GM12878 (cell line): ENCODE measurements at regions not wholly inside any gene's neighbourhood (a gene's known extent, or its start where the extent isn't known, plus 50 kb on each side); places are given as distances from the start of the nearest gene placed in this dataset.
A peak's percentile ranks its signal among the peaks of the same experiment; 100 is the strongest.

Experiments
- ATAC-seq: fragments of 200-7000 bp; cut with Tn5 transposase; 3 replicates; pipeline ENCODE4 v1.9.1; 2020; ENCODE audit warnings: mild to moderate bottlenecking, moderate library complexity
- BruUV-seq: library from RNA; stranded (reverse); fragments of 400-500 nt; replicated peaks from 2 replicates; lab custom pipeline; 2021; lab: Mats Ljungman, UMichigan
- CTCF ChIA-PET: fragments of 300-600 bp; sonication (Branson Sonifier 250); formaldehyde crosslinking; extraction: SDS; loops from one replicate; lab custom pipeline; 2021; ENCODE audit warnings: inconsistent platforms; lab: Yijun Ruan, JAX
- POLR2A ChIA-PET: fragments of 350-600 bp; formaldehyde crosslinking; extraction: SDS; loops from one replicate; lab custom pipeline; 2021; ENCODE audit warnings: inconsistent platforms; lab: Charles Lee
- RAD21 ChIA-PET: fragments of 300-600 bp; sonication (Branson Sonifier 250); formaldehyde crosslinking; loops from one replicate; lab custom pipeline; 2023; ENCODE audit warnings: antibody characterized with exemption; ENCODE audit not compliant: unreplicated experiment; lab: Charles Lee
- SMC1A ChIA-PET: fragments of 300-600 bp; sonication (Branson Sonifier 250); formaldehyde crosslinking; loops from one replicate; lab custom pipeline; 2023; ENCODE audit not compliant: unreplicated experiment, uncharacterized antibody; lab: Charles Lee
- DNase-seq: peaks from one replicate; pipeline ENCODE4 v3.0.0-alpha.2; 2011; ENCODE audit warnings: low read depth, low spot score
- FAIRE-seq: peaks from 3 replicates; lab custom pipeline; 2011; peaks lifted over from hg19 to GRCh38; lab: Jason Lieb, UNC
- H2AFZ ChIP-seq: 2 replicates; pipeline ENCODE4 v1.6.0; 2011; ENCODE audit warnings: low read depth, low read length, control low read depth; ENCODE audit not compliant: control insufficient read depth
- H3K27ac ChIP-seq: 2 replicates; pipeline ENCODE4 v1.5.1; 2011; ENCODE audit warnings: control low read depth; ENCODE audit not compliant: control insufficient read depth, insufficient read depth
- H3K27me3 ChIP-seq, 2 experiments: replicated peaks in 1 of 2; 2 replicates each; pipeline versions ENCODE4 v1.6.0 to v1.6.1; 2011; ENCODE audit warnings: low read length in 1 of 2; ENCODE audit not compliant: control insufficient read depth in 2 of 2, insufficient read depth in 2 of 2
- H3K36me3 ChIP-seq, 2 experiments: 2 replicates each; pipeline ENCODE4 v1.5.1; 2011; ENCODE audit warnings: low read length in 1 of 2; ENCODE audit not compliant: control insufficient read depth in 2 of 2, insufficient read depth in 2 of 2
- H3K4me1 ChIP-seq: 2 replicates; pipeline ENCODE4 v1.6.1; 2011; ENCODE audit warnings: mild to moderate bottlenecking, low read length, moderate library complexity, mixed read lengths; ENCODE audit not compliant: control insufficient read depth, insufficient read depth
- H3K4me2 ChIP-seq: 2 replicates; pipeline ENCODE4 v1.6.0; 2011; ENCODE audit warnings: control low read depth; ENCODE audit not compliant: control insufficient read depth, insufficient read depth
- H3K4me3 ChIP-seq: fragments of 200-600 bp; sonication (generic); 2 replicates; pipeline ENCODE4 v1.5.1; 2016
- H3K79me2 ChIP-seq: 2 replicates; pipeline ENCODE4 v1.6.0; 2011; ENCODE audit warnings: low read length; ENCODE audit not compliant: control insufficient read depth, insufficient read depth
- H3K9ac ChIP-seq: 2 replicates; pipeline ENCODE4 v1.8.0; 2011; ENCODE audit warnings: low read length, control low read depth, mixed read lengths; ENCODE audit not compliant: control insufficient read depth, insufficient read depth
- H3K9me3 ChIP-seq: replicated peaks from 3 replicates; pipeline ENCODE4 v1.5.1; 2011; ENCODE audit warnings: mild to moderate bottlenecking, low read length; ENCODE audit not compliant: control insufficient read depth, insufficient read depth
- H4K20me1 ChIP-seq: 2 replicates; pipeline ENCODE4 v1.6.0; 2011; ENCODE audit not compliant: control insufficient read depth, insufficient read depth
- NRF1 ChIP-seq: conservative IDR thresholded peaks from 2 replicates; pipeline ENCODE4 v1.6.1; 2011; ENCODE audit warnings: mild to moderate bottlenecking, low read depth, low read length, improper control_type of control experiment
- RAD21 ChIP-seq: IDR thresholded peaks from 2 replicates; pipeline ENCODE4 v1.6.1; 2011; ENCODE audit warnings: mild to moderate bottlenecking, low read depth, low read length, moderate library complexity; ENCODE audit not compliant: insufficient read depth
- RUNX3 ChIP-seq: IDR thresholded peaks from 2 replicates; pipeline ENCODE4 v1.6.1; 2012; ENCODE audit warnings: low read length, inconsistent platforms
- SMC3 ChIP-seq: IDR thresholded peaks from 2 replicates; pipeline ENCODE4 v1.6.1; 2011; ENCODE audit warnings: low read length, improper control_type of control experiment, borderline replicate concordance
- WGBS: methylation state at CpG from one replicate; pipeline ENCODE4 v1.1.6; 2016; ENCODE audit warnings: low lambda C conversion rate; ENCODE audit not compliant: insufficient replicate concordance, insufficient coverage; ENCODE audit errors: missing lambda C conversion rate; 5-methylcytosine and 5-hydroxymethylcytosine counted together
- in situ Hi-C: fragments of 300-500 bp; cut with MboI; formaldehyde crosslinking; loops from 9 replicates; pipeline ENCODE4 v1.14.3; 2018; ENCODE audit warnings: mixed read lengths
- intact Hi-C: fragments of 100-400 bp; cut with micrococcal nuclease; formaldehyde crosslinking; loops from one replicate; pipeline ENCODE4 v1.14.2; 2022; ENCODE audit not compliant: unreplicated experiment
- TF ChIP-seq, protein P1 (sequence below), 3 experiments: IDR thresholded peaks in 2 of 3; conservative IDR thresholded peaks in 1 of 3; 2 replicates each; pipeline ENCODE4 v1.5.1; 2011; ENCODE audit warnings: low read depth in 3 of 3, low read length in 3 of 3, mild to moderate bottlenecking in 3 of 3, control low read depth in 2 of 3, moderate library complexity in 2 of 3, inconsistent platforms in 1 of 3, mixed read lengths in 1 of 3; ENCODE audit not compliant: control insufficient read depth in 2 of 3, insufficient read depth in 1 of 3; ENCODE audit errors: extremely low read depth in 1 of 3
- TF ChIP-seq, protein P2 (sequence below): fragments of 450-650 bp; IDR thresholded peaks from 2 replicates; pipeline ENCODE4 v1.6.1; 2017; ENCODE audit warnings: low read depth, mild to moderate bottlenecking, moderate library complexity

DNA sequence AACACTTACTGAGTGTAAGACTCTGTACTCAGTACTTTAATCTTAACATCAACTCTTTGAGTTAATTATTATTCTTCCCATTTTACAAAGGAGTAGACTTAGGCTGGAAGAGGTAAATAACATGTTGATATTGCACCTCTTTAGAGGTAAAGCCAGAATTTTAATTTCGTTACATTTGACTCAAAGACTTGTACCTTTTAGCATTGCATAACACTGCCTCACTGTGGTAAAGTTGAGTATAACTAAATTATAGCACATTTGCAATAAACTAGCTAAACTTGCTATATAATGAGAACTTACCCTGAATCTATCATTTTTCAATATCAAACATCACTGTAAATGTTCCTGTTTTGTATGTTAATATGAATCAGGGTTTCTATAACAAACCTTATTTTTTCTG is 218.5 kb downstream of the PRR32 start:
- no TSS peak for BruUV-seq
- Histone ChIP-seq H3K27me3 (no peaks in the 10 kb centered on the region), H3K79me2 (no peaks in the 10 kb centered on the region), H3K4me3 (no peak overlapping the region), H3K4me1 (no peaks in the 10 kb centered on the region), H2AFZ (no peak overlapping the region), H3K9ac (no peak overlapping the region), H3K4me2 (no peak overlapping the region), H3K27ac (no peak overlapping the region), H3K9me3 (no peaks in the 10 kb centered on the region), H3K36me3 (no peaks in the 10 kb centered on the region), H4K20me1 (no peaks in the 10 kb centered on the region)
- intact Hi-C loops (loop anchor here (5.0 kb wide), 1 partner anchor 266 kb away; no protein-coding TSS in a partner anchor), in situ Hi-C loops (no loop called here)
- SMC1A ChIA-PET: interaction anchor here (2.3 kb wide), 1 partner anchor 268 kb away, joined by 6 read pairs; no protein-coding TSS in a partner anchor
- DNase-seq (no peak), FAIRE-seq (no peak), ATAC-seq (no peak)
- RAD21 ChIA-PET: no interaction called here
- POLR2A ChIA-PET: no interaction called here
- 0% methylated on average over 1 of the region's 1 CpG for WGBS
- CTCF ChIA-PET: interaction anchor here (0.9 to 2.6 kb wide), 5 partner anchors 15 to 1907 kb away, joined by 3 to 12 read pairs (median 4); no protein-coding TSS in a partner anchor
- no peak for TF ChIP-seq NRF1
- 0 out of 2 replicates have a peak, but pooled peaks have one; percentile 7 for TF ChIP-seq SMC3
- TF ChIP-seq, protein P1, sequence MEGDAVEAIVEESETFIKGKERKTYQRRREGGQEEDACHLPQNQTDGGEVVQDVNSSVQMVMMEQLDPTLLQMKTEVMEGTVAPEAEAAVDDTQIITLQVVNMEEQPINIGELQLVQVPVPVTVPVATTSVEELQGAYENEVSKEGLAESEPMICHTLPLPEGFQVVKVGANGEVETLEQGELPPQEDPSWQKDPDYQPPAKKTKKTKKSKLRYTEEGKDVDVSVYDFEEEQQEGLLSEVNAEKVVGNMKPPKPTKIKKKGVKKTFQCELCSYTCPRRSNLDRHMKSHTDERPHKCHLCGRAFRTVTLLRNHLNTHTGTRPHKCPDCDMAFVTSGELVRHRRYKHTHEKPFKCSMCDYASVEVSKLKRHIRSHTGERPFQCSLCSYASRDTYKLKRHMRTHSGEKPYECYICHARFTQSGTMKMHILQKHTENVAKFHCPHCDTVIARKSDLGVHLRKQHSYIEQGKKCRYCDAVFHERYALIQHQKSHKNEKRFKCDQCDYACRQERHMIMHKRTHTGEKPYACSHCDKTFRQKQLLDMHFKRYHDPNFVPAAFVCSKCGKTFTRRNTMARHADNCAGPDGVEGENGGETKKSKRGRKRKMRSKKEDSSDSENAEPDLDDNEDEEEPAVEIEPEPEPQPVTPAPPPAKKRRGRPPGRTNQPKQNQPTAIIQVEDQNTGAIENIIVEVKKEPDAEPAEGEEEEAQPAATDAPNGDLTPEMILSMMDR (IDR thresholded peaks at IDR 0.05 in 2 of 3, conservative IDR thresholded peaks at IDR 0.05 in 1 of 3; ENCODE audit: control insufficient read depth in 2 of 3, extremely low read depth in 1 of 3, insufficient read depth in 1 of 3, low read depth in 3 of 3, low read length in 3 of 3): peak in 2 of 3 experiments; percentile 16 to 30; a peak in 2 of 6 replicates
- TF ChIP-seq, protein P2, sequence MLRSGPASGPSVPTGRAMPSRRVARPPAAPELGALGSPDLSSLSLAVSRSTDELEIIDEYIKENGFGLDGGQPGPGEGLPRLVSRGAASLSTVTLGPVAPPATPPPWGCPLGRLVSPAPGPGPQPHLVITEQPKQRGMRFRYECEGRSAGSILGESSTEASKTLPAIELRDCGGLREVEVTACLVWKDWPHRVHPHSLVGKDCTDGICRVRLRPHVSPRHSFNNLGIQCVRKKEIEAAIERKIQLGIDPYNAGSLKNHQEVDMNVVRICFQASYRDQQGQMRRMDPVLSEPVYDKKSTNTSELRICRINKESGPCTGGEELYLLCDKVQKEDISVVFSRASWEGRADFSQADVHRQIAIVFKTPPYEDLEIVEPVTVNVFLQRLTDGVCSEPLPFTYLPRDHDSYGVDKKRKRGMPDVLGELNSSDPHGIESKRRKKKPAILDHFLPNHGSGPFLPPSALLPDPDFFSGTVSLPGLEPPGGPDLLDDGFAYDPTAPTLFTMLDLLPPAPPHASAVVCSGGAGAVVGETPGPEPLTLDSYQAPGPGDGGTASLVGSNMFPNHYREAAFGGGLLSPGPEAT: no peak
- TF ChIP-seq RUNX3: no peak
- TF ChIP-seq RAD21: peak; percentile 39
